Muscle of back (tissue), 3 donors: ENCODE measurements at regions not wholly inside any gene's neighbourhood (a gene's known extent, or its start where the extent isn't known, plus 50 kb on each side); places are given as distances from the start of the nearest gene placed in this dataset.
A peak's percentile ranks its signal among the peaks of the same experiment; 100 is the strongest.

ENCODE experiments used
- DNase-seq, 3 donors: peaks; one replicate each; pipeline versions ENCODE4 v3.0.0 to v3.0.0-alpha.2; 2013

DNA sequence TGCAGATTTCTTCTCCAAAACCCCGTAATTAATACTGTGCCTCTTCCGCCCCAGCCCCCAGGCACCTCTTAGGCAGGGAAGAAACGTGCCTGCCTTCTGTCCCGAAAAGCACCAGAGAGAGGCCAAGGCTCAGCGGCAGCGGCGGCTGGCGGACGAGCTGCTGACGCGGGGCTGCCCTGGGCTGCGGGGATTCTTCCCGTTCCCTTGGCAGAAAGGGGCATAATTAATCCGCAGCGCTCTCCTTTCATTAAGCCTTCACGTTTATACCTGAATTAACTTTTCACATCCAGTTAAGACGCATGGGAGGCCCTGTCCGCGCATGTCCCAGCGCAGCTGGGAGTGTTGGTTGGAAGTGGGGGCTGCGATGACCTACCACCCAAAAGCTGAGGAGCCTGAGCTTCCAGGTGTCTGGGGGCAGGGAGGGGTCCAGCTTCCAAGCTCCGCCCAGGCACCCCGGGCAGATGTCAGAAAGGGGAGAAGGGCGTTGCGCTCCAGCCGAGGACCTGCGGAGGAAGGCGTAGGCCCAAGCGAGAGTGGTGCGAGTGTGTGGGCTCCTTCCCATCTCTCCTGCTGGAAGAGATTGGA, 167.4 kb upstream of the LRFN2 start:
- no peak for DNase-seq

DNA sequence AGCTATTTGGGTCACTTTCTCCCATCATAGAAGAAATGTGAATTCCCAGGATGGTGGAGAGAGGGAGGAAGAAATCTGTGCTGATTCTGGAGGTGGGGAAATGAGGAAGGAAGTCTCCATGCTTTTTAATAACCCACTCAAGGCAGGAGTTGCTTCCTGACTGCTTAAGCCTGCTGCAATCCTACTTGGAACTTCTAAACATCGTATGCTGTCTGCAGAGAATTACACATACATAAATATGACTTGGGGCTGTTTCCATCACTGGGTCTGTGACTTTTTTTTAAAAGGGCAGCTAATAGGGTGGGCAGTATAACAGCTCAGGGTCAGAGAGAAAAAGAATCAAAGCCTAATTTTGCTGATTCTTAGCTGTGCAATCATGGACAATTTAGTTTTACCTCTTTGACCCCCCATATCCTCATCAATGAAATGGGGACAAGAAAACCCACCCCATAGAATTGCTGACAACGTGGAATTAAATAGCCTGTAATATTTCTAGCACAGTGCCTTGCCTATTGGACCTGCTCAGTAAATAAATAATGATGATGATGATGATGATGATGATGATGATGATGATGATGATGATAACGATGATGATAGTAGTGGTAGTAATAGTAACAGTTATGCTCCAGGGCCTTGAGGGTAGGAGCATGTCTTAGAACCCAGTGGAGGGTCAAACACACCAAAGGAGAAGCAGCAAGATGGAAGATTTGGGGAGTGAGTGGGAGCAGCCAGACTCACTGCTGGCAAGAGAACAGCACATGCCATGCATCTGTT, 166.7 kb upstream of the LRFN2 start:
- no peak for DNase-seq

GRCh38 chr6:40753048-40753447, 165.9 kb upstream of the LRFN2 start:
- DNase-seq = no peak

GRCh38 chr6:40744835-40745234, 157.7 kb upstream of the LRFN2 start:
- DNase-seq = no peak

DNA sequence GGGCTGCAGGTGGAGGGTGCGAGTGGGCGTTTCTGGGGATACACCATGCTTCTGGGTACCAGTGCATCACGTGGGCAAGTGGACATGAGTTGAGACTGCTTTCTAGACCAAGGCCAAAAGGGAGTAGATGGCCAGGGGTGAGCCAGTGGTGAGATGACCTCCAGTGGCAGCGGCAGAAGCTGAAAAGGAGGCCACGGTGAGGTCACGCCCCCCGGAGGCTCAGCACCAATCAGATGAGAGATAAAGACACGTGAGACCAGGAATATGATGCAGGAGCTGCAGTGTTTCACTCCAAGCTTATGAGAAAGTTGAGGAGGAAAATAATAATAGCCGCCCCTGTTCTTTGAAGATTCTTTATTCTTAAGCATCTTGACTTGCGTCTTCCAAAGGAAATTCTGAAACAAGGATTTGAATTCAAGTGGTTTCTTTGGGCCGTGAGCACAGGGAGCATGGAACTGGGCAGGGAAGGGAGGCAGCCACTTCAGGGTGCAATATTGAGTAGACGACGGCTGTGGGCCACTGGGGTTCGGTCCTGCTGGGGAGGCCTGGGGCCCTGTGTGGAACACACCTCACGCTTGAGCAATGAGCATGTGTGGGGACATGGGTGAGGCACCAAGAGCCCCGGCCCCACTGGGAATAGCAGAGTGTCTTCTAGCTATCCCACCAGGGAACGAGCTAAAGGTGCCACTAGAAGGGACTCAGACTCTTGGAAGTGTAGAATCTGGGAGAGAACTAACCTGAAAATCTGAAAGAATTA, 156.7 kb upstream of the LRFN2 start:
- no peak for DNase-seq

DNA sequence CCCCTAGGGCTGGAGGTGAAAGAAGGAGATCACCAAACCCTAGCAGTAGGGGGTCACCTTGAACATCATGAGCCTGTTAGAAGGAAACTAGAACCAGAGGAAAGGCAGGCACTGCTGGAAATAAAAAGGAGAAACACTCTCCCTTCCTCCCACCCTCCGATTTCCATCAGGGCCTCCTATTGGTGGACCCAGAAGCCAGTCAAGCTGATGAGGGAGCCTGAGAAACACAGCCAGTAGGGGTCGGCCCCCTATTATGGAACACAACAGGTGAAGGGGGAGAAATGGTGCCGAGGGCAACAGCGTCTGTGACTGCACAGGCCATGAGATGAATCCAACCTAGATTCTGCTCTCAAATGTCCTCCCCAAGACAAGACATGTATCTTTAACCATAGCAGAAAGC, 156.1 kb upstream of the LRFN2 start:
- no peak for DNase-seq

DNA sequence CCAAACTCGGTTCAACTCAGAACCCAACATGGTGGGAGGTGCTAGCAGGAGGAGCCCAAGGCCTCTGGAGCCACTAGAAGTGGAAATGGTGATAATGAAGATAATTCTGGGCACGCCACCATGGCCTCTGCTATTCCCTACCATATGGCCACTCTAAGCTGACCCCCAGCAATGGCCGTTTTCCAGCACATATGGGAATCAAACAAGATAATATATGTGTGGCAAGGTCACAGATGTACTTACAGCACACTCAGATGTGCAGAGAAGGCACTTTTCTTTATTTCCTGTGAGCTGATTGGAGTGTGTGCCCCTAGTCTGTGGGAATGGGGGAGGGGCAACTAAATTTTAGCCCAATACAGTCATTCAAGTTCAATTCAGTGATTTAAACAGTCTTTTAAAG, 153.4 kb upstream of the LRFN2 start:
- no peak for DNase-seq

DNA sequence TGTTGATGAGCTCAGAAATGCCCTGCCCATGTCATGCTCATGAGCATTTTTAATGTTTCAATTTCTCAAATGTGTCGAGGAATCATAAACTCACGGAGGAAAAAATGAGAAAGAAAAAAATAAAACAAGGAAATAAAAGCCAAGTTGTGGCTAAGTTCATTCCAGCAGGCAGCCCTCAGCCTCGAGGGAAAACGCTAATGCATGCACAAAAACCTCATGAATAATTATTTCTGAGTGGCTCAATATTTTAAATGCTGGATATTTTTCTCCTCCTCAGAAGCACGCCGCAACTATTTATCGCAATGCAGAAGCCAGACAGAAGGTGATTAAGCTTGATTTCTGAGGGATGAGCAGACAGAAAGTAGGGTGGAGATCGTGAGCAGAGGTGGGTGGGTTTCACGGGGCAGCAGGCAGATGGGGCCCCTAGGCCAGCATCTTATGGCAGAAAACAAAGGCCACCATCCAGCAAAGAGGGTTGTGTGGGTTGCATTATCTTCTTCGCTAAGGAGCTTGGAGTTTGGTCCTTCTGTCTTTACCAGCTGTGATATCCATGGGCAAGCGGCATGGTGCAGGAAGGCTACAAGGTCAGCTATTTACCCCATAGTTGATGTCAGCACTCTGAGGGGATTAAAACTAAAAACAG, 151.5 kb upstream of the LRFN2 start:
- peak in 1 of 3 donors; percentile 3 for DNase-seq

DNA sequence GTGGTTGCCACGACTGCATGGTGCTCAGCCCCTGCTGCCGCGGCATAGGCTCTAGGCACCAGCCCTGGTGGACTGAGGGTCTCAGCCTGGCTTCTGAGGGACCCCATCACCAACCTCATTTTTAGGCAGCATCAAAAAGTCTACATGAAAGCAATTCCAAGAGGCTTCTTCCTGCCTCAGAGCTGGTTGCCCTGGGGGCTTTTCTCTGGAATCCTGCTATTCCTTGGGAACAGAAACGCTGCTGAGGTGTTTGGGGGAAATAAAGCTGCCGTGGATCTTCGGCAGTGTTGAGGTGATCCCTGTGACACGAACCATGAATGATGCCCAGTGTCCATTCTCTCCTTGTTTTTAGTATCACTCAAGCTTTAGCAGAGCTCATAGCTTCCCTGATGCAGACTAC, 148.4 kb upstream of the LRFN2 start:
- no peak for DNase-seq

- no peak for DNase-seq
These were observed 148.0 kb upstream of the LRFN2 start for GRCh38 chr6:40735121-40735520.

- no peak for DNase-seq
These were observed 147.4 kb upstream of the LRFN2 start for GRCh38 chr6:40734607-40735006.

- DNase-seq = no peak
These were observed 146.7 kb upstream of the LRFN2 start for GRCh38 chr6:40733770-40734396.

- no peak for DNase-seq
These were observed 146.1 kb upstream of the LRFN2 start for GRCh38 chr6:40733290-40733689.

GRCh38 chr6:40732878-40733277, 145.7 kb upstream of the LRFN2 start:
- DNase-seq = no peak

GRCh38 chr6:40728643-40729042, 141.5 kb upstream of the LRFN2 start:
- DNase-seq = no peak

GRCh38 chr6:40727271-40727670, 140.1 kb upstream of the LRFN2 start:
- no peak for DNase-seq

DNA sequence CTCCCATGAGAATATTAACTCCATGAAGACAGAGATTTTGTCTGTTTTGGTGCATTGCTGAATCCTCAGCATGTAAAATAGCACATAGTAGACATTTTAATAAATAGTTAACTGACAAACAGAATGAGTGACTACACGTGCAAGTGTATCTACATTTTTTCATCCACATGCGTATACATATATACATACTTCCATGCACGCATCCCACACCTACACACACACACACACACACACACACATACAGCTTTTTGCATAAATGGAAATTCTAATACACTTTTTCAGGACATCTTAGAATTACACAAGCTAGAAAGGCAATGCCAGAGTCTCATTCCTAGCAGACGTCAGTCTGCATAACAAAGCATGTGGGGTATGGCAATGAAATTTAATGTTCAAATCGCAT, 139.7 kb upstream of the LRFN2 start:
- DNase-seq = no peak

DNA sequence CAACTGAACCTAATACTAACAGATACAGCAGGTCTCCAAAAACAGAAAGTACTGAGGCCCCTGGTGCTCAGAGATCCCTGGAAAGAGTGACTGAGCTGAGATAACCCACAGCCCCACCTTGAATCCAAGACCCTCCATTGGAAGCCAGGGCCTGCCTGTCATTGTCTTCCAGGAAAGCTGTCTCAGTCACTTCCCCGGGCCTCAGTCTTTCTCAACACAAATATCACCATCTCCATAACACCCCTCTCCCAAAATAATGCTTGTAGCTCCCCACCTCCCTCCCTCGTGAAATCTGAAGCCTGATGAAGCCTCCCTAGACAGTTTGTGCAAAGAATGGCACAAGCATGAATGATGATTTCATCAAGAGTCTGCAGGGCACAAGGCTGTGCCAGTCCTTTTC, 138.2 kb upstream of the LRFN2 start:
- no peak for DNase-seq

DNA sequence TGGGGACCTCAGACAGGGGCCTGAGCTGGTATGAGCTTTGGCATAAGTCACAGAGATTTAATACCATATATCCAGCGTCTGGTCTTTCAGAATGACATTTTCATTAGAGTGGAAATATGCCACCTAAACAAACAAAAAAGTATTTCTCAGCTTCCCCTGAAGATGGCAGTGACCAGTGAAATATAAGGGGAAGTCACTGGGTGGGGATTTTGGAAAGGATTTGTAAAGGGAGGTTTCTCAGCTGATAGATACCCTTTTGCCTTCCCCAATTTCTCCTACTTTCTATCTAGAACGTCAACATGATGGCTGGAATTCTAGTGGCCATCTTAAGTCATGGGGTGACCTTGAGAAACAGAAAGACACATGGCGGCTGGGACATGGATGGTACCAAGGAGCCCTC, 137.7 kb upstream of the LRFN2 start:
- DNase-seq = no peak

DNA sequence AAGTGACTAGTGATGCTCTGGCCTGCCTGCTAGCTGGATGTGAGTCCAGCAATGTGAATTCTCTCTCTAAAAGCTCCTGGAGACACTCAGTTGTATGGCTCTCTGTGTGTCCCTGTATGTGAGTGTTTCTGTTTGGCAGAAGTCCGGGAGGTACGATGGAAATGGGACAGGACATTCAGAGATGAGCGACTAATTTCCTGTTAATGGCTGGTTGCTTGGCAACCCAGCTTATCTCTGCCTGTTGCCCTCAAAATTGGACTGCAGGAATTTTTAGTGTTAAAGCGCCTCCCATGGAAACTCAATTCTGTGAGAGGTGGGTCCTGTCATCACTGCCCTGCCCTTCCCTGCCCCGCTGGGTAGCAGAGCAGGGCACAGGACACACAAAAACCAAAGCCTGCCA, 136.8 kb upstream of the LRFN2 start:
- DNase-seq = no peak

- peak in 1 of 3 donors; percentile 20 for DNase-seq
These were observed 135.5 kb upstream of the LRFN2 start for GRCh38 chr6:40722553-40723258.

DNA sequence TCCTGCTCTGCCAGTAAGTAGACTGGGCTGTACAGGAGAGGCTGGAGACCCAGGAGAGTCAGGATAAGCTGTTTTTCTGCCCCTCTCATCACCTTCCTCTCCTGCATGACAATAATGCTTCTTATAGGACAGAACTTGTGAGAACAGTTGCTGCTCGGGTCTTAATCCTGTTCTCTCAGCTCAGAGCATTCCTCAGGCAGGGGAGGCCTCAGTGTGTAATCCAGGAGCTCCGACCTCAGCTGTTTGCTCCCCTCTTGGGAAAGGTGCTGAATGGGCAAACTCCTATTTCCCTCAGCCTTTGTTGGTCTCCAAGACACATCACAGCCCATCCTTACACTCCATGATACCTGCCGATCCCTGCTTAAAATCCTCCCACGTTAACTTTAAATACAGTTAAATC, 134.9 kb upstream of the LRFN2 start:
- no peak for DNase-seq
